ENCODE measurements at regions not wholly inside any gene's neighbourhood (a gene's known extent, or its start where the extent isn't known, plus 50 kb on each side); places are given as distances from the start of the nearest gene placed in this dataset.

DNA sequence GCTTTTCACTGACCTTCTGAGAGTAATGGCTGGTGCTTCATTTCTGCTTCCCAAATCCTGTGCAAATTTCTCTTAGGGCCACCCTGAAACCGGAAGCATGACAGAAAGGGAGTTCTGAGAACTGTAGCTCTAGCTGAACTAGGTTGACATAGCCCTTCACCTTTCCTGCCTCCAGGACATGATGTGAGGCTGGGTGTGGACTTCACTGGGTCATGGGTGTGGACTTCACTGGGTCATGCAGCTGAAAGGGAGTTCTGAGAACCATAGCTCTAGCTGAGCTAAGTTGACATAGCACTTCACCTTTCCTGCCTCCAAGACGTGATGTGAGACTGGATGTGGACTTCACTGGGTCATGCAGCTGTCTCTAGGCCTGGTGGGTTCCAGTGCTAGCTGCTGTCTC, 54.3 kb upstream of the NLRP1 start:
- TF ChIP-seq POLR2A (IDR thresholded peaks at IDR 0.05; ENCODE audit: low read depth, low read length) (no peak), TAF1 (IDR thresholded peaks at IDR 0.05; ENCODE audit: borderline replicate concordance, low read depth, low read length) (no peak)

All from GM12892 (cell line).